ENCODE measurements at regions not wholly inside any gene's neighbourhood (a gene's known extent, or its start where the extent isn't known, plus 50 kb on each side); places are given as distances from the start of the nearest gene placed in this dataset.

- TF ChIP-seq POLR2A (IDR thresholded peaks at IDR 0.05), result no peak
- TF ChIP-seq, protein P1, sequence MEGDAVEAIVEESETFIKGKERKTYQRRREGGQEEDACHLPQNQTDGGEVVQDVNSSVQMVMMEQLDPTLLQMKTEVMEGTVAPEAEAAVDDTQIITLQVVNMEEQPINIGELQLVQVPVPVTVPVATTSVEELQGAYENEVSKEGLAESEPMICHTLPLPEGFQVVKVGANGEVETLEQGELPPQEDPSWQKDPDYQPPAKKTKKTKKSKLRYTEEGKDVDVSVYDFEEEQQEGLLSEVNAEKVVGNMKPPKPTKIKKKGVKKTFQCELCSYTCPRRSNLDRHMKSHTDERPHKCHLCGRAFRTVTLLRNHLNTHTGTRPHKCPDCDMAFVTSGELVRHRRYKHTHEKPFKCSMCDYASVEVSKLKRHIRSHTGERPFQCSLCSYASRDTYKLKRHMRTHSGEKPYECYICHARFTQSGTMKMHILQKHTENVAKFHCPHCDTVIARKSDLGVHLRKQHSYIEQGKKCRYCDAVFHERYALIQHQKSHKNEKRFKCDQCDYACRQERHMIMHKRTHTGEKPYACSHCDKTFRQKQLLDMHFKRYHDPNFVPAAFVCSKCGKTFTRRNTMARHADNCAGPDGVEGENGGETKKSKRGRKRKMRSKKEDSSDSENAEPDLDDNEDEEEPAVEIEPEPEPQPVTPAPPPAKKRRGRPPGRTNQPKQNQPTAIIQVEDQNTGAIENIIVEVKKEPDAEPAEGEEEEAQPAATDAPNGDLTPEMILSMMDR (IDR thresholded peaks at IDR 0.05), result no peak
Observed at GRCh38 chr7:138184191-138184590, 107.9 kb downstream of the AKR1D1 start.

GRCh38 chr7:138185132-138185908, 109.1 kb downstream of the AKR1D1 start:
- Histone ChIP-seq H3K36me3 (no peaks in the 10 kb centered on the region), H3K9me3 (no peaks in the 10 kb centered on the region), H3K4me3 (replicated peaks in 1 of 3) (no peak overlapping the region), H3K27me3 (no peaks in the 10 kb centered on the region), H3K27ac (no peak overlapping the region), H3K4me1 (no peaks in the 10 kb centered on the region)
- TF ChIP-seq, protein P1 (IDR thresholded peaks at IDR 0.05), result no peak
- no peak for TF ChIP-seq POLR2A (IDR thresholded peaks at IDR 0.05)
- 74 to 77% methylated on average over 12 of the region's 12 CpGs for WGBS, 2 donors
- intact Hi-C loops (cut with DNase I), result no loop called here
- no peak for DNase-seq

More at GRCh38 chr7:138184191-138184590, 107.9 kb downstream of the AKR1D1 start:
- no peak for DNase-seq
- Histone ChIP-seq H3K27ac (no peak overlapping the region), H3K4me3 (replicated peaks in 1 of 3) (no peak overlapping the region), H3K36me3 (no peaks in the 10 kb centered on the region), H3K4me1 (no peaks in the 10 kb centered on the region), H3K9me3 (no peaks in the 10 kb centered on the region), H3K27me3 (no peaks in the 10 kb centered on the region)
- intact Hi-C loops (cut with DNase I), result no loop called here
- WGBS, 2 donors, result 94 to 96% methylated on average over 4 of the region's 4 CpGs

DNA sequence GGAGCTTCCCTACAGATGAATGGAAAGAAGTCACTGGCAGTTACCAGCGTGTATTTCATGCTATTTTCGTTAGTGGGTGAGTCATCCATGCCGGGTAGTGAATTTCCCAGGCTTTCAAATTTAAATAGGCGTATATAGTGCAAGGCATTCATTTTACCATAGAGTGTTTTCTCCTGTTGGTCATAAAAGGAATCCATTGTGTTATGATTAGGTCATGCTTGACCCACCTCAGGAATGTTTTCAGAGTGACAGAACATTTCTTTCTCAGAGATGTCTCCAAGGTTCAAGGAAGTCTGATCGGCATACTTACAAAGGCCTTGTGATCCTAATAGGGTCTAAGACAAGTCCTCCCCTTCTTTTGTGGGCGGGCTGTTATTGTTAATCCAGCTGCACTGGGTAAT, 110.7 kb downstream of the AKR1D1 start:
- no peak overlapping the region for H3K4me3 ChIP-seq (replicated peaks in 1 of 3)
- H3K9me3 ChIP-seq, result no peaks in the 10 kb centered on the region
- H3K27ac ChIP-seq, result no peak overlapping the region
- intact Hi-C loops (cut with DNase I), result no loop called here
- no peaks in the 10 kb centered on the region for H3K4me1 ChIP-seq
- WGBS, 2 donors, result 62 to 64% methylated on average over 6 of the region's 6 CpGs
- TF ChIP-seq, protein P1 (IDR thresholded peaks at IDR 0.05), result no peak
- TF ChIP-seq POLR2A (IDR thresholded peaks at IDR 0.05), result no peak
- DNase-seq, result no peak
- H3K27me3 ChIP-seq, result no peaks in the 10 kb centered on the region
- H3K36me3 ChIP-seq, result no peaks in the 10 kb centered on the region

DNA sequence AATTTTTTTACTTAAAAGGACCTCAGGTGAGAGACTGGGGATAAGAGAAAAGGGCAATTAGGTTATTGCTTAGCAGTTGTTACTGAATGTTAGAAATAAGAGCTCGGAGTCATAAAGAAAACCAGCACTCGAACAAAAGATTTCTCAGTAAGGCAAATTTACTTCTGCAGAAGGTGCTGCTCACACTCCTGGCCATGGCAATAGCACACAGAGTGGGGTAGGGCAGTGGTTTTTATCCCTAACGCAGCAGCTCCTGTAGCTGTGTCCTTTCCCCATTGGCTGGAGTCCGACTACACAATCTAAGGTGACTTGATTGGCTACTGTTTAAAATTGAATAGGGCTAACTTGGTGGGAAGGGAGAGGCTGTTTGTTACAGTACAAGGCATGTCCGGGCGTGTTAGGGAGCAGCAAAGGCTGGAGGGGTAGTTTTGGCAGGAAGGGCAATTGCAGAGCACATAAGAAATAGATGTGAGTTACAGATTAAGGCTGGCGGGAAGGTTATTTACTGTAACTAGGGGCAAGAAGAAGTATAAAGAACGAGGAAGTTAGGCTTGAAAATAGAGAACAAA, 112.1 kb downstream of the AKR1D1 start:
- WGBS, 2 donors, result 77 to 89% methylated on average over 8 of the region's 8 CpGs
- TF ChIP-seq, protein P1 (IDR thresholded peaks at IDR 0.05), result no peak
- no peak for TF ChIP-seq POLR2A (IDR thresholded peaks at IDR 0.05)
- H3K27ac ChIP-seq, result no peak overlapping the region
- H3K4me1 ChIP-seq, result no peaks in the 10 kb centered on the region
- no peaks in the 10 kb centered on the region for H3K36me3 ChIP-seq
- intact Hi-C loops (cut with DNase I), result no loop called here
- H3K27me3 ChIP-seq, result no peaks in the 10 kb centered on the region
- DNase-seq, result no peak
- H3K4me3 ChIP-seq (replicated peaks in 1 of 3), result no peak overlapping the region
- no peaks in the 10 kb centered on the region for H3K9me3 ChIP-seq

DNA sequence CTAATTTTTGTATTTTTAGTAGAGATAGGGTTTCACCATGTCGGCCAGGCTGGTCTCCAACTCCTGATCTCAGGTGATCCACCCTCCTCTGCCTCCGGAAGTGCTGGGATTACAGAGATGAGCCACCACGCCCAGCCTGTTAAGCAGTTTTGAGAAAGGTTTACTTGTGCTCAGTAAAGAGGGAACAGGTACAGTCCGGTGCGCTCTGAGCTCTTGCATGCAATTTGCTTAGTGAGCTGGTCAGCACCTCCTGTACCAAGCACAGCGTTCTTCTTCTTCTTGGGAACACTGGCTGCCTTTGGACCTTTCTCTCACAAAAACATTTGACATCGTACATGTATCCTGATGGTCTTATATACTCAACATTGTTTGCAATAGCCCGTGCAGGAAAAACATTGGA, 118.3 kb downstream of the AKR1D1 start:
- Histone ChIP-seq H3K27me3 (no peaks in the 10 kb centered on the region), H3K9me3 (no peaks in the 10 kb centered on the region), H3K36me3 (no peaks in the 10 kb centered on the region), H3K4me1 (no peaks in the 10 kb centered on the region), H3K4me3 (replicated peaks in 1 of 3) (no peak overlapping the region), H3K27ac (no peak overlapping the region)
- TF ChIP-seq POLR2A (IDR thresholded peaks at IDR 0.05), result no peak
- TF ChIP-seq, protein P1 (IDR thresholded peaks at IDR 0.05), result no peak
- WGBS, 2 donors, result 91% methylated on average over 8 of the region's 8 CpGs
- DNase-seq, result no peak
- intact Hi-C loops (cut with DNase I), result no loop called here
